ENCODE measurements at regions not wholly inside any gene's neighbourhood (a gene's known extent, or its start where the extent isn't known, plus 50 kb on each side); places are given as distances from the start of the nearest gene placed in this dataset.

GRCh38 chr7:53303781-53304180 is 268.3 kb downstream of the POM121L12 start:
- no peaks in the 10 kb centered on the region for H3K36me3 ChIP-seq (ENCODE audit: control insufficient read depth in 2 of 4, insufficient read depth in 4 of 4, low read length in 3 of 4)
- H4K5ac ChIP-seq (ENCODE audit: insufficient read length, low read depth, low read length), result no peak overlapping the region
- H3K14ac ChIP-seq (ENCODE audit: insufficient read length), result no peak overlapping the region
- H2BK12ac ChIP-seq (ENCODE audit: low read depth, low read length), result no peak overlapping the region
- H2BK20ac ChIP-seq (ENCODE audit: low read length), result no peak overlapping the region
- H4K20me1 ChIP-seq (replicated peaks in 1 of 2; ENCODE audit: control insufficient read depth in 1 of 2, insufficient read depth in 2 of 2, low read length in 2 of 2), result no peaks in the 10 kb centered on the region
- no peak overlapping the region for H3K4me3 ChIP-seq (ENCODE audit: extremely low read depth in 1 of 4, insufficient read depth in 2 of 4, low read depth in 3 of 4, low read length in 4 of 4)
- H2BK15ac ChIP-seq (ENCODE audit: low read length), result no peak overlapping the region
- H3K27me3 ChIP-seq (replicated peaks in 1 of 4; ENCODE audit: control insufficient read depth in 3 of 4, extremely low read depth in 1 of 4, insufficient read depth in 3 of 4, low read length in 3 of 4), result no peaks in the 10 kb centered on the region
- DNase-seq (ENCODE audit: low read depth in 1 of 2, low spot score in 2 of 2) (no peak), FAIRE-seq (no peak)
- H4K91ac ChIP-seq (replicated peaks; ENCODE audit: insufficient read length, low read length), result no peak overlapping the region
- no peak overlapping the region for H3K23ac ChIP-seq (ENCODE audit: insufficient read length)
- ChIA-PET POLR2A (ENCODE audit: partially characterized antibody) (no interaction called here), CTCF (ENCODE audit: partially characterized antibody) (no interaction called here)
- H2BK5ac ChIP-seq (ENCODE audit: low read depth, low read length), result no peak overlapping the region
- H2AFZ ChIP-seq (ENCODE audit: low read length), result no peak overlapping the region
- no peak overlapping the region for H2BK120ac ChIP-seq (replicated peaks; ENCODE audit: low read depth, low read length)
- no peak overlapping the region for H3K4me2 ChIP-seq (ENCODE audit: insufficient read depth in 1 of 2, low read depth in 2 of 2, low read length in 2 of 2)
- no peaks in the 10 kb centered on the region for H3K23me2 ChIP-seq (ENCODE audit: low read depth, low read length)
- H3K79me2 ChIP-seq (ENCODE audit: control insufficient read depth in 1 of 2, insufficient read depth in 2 of 2, low read length in 2 of 2), result no peaks in the 10 kb centered on the region
- H3K79me1 ChIP-seq (ENCODE audit: low read depth, low read length), result no peaks in the 10 kb centered on the region
- H3K9ac ChIP-seq (replicated peaks in 1 of 4; ENCODE audit: extremely low read depth in 1 of 4, low read depth in 3 of 4, low read length in 3 of 4), result no peak overlapping the region
- no peak overlapping the region for H2AK5ac ChIP-seq (ENCODE audit: low read depth, low read length)
- H3K18ac ChIP-seq (ENCODE audit: extremely low read depth, low read length), result no peak overlapping the region
- H3K27ac ChIP-seq (ENCODE audit: low read depth, low read length), result no peak overlapping the region
- H3K4ac ChIP-seq (replicated peaks; ENCODE audit: insufficient read length, low read depth, low read length), result no peak overlapping the region
- no peak overlapping the region for H3K56ac ChIP-seq (replicated peaks; ENCODE audit: insufficient read length, low read depth, low read length)
- peaks cover 0 to 3% (median 0%) of the 10 kb centered on the region in 4 experiments; a peak in 1 of 7 replicates for H3K4me1 ChIP-seq (replicated peaks in 1 of 4; ENCODE audit: control insufficient read depth in 3 of 4, insufficient read depth in 4 of 4, low read length in 3 of 4)
- H3K9me3 ChIP-seq (ENCODE audit: insufficient read depth in 2 of 2, low read depth in 1 of 2, low read length in 1 of 2), result no peaks in the 10 kb centered on the region
- 95% methylated on average over 2 of the region's 2 CpGs; no CpG with 5 or more reads in 1 of the 2 experiments for WGBS, 2 experiments (ENCODE audit: extremely low coverage in 1 of 2, insufficient coverage in 1 of 2, insufficient read length in 1 of 2, insufficient replicate concordance in 2 of 2, low coverage in 1 of 2, low lambda C conversion rate in 2 of 2, missing lambda C conversion rate in 1 of 2)
- H4K8ac ChIP-seq (ENCODE audit: extremely low read depth, insufficient read depth, low read length), result no peak overlapping the region
- TF ChIP-seq MAX (IDR thresholded peaks at IDR 0.05) (no peak), ASH2L (IDR thresholded peaks at IDR 0.05; ENCODE audit: low read length) (no peak), SIN3A (conservative IDR thresholded peaks at IDR 0.05 in 1 of 2, IDR thresholded peaks at IDR 0.05 in 1 of 2; ENCODE audit: low read depth in 1 of 2, low read length in 2 of 2) (no peak), RBBP5 (IDR thresholded peaks at IDR 0.05; ENCODE audit: borderline replicate concordance, low read depth, low read length) (no peak), CHD1 (IDR thresholded peaks at IDR 0.05; ENCODE audit: low read depth, low read length) (no peak), BRCA1 (IDR thresholded peaks at IDR 0.05; ENCODE audit: low read depth, low read length) (no peak), TEAD4 (IDR thresholded peaks at IDR 0.05; ENCODE audit: low read depth, low read length) (no peak), EP300 (IDR thresholded peaks at IDR 0.05; ENCODE audit: borderline replicate concordance in 1 of 2, low read depth in 2 of 2, low read length in 2 of 2) (no peak), POLR2AphosphoS5 (IDR thresholded peaks at IDR 0.05; ENCODE audit: low read depth, low read length) (no peak), NANOG (IDR thresholded peaks at IDR 0.05; ENCODE audit: insufficient read depth, low read depth, low read length, poor library complexity, severe bottlenecking) (no peak), BCL11A (IDR thresholded peaks at IDR 0.05; ENCODE audit: low read depth in 2 of 2, low read length in 2 of 2) (no peak), KDM4A (IDR thresholded peaks at IDR 0.05; ENCODE audit: low read depth, low read length, severe bottlenecking) (no peak), RNF2 (IDR thresholded peaks at IDR 0.05; ENCODE audit: borderline replicate concordance, low read depth, low read length, missing control alignments, poor library complexity, severe bottlenecking) (no peak), KDM1A (IDR thresholded peaks at IDR 0.05; ENCODE audit: borderline replicate concordance, low read length) (no peak), CREB1 (IDR thresholded peaks at IDR 0.05) (no peak)

Measured in H1 (cell line).